ENCODE measurements at regions not wholly inside any gene's neighbourhood (a gene's known extent, or its start where the extent isn't known, plus 50 kb on each side); places are given as distances from the start of the nearest gene placed in this dataset.

- DNase-seq = no peak
Measured at GRCh38 chr9:107721705-107722245, 232.2 kb upstream of the KLF4 start.

- DNase-seq = no peak
Measured at GRCh38 chr9:107720501-107720900, 230.9 kb upstream of the KLF4 start.

- DNase-seq = no peak
Measured at GRCh38 chr9:107717529-107718314, 228.2 kb upstream of the KLF4 start.

- DNase-seq = no peak
Measured at GRCh38 chr9:107715740-107716139, 226.2 kb upstream of the KLF4 start.

- no peak for DNase-seq
Measured at GRCh38 chr9:107713470-107713869, 223.9 kb upstream of the KLF4 start.

- no peak for DNase-seq
Measured at GRCh38 chr9:107712390-107712789, 222.8 kb upstream of the KLF4 start.

GRCh38 chr9:107711542-107711941 lies 222.0 kb upstream of the KLF4 start:
- DNase-seq = no peak

GRCh38 chr9:107710953-107711352 lies 221.4 kb upstream of the KLF4 start:
- no peak for DNase-seq

- no peak for DNase-seq
Measured at GRCh38 chr9:107710546-107710945, 221.0 kb upstream of the KLF4 start.

- no peak for DNase-seq
Measured at GRCh38 chr9:107708791-107709190, 219.2 kb upstream of the KLF4 start.

- no peak for DNase-seq
Measured at GRCh38 chr9:107707915-107708441, 218.4 kb upstream of the KLF4 start.

- no peak for DNase-seq
Measured at GRCh38 chr9:107707428-107707837, 217.9 kb upstream of the KLF4 start.

- no peak for DNase-seq
Measured at GRCh38 chr9:107706701-107707427, 217.3 kb upstream of the KLF4 start.

GRCh38 chr9:107705521-107705920 lies 216.0 kb upstream of the KLF4 start:
- DNase-seq = no peak

- no peak for DNase-seq
Measured at GRCh38 chr9:107704774-107705173, 215.2 kb upstream of the KLF4 start.

GRCh38 chr9:107703651-107704050 lies 214.1 kb upstream of the KLF4 start:
- no peak for DNase-seq

GRCh38 chr9:107700847-107701246 lies 211.3 kb upstream of the KLF4 start:
- no peak for DNase-seq

GRCh38 chr9:107699231-107699630 lies 209.7 kb upstream of the KLF4 start:
- DNase-seq = no peak

GRCh38 chr9:107698779-107699178 lies 209.2 kb upstream of the KLF4 start:
- DNase-seq = peak; percentile 16

GRCh38 chr9:107696302-107696701 lies 206.7 kb upstream of the KLF4 start:
- no peak for DNase-seq

GRCh38 chr9:107694390-107694789 lies 204.8 kb upstream of the KLF4 start:
- DNase-seq = no peak

GRCh38 chr9:107693625-107694326 lies 204.2 kb upstream of the KLF4 start:
- DNase-seq = no peak

GRCh38 chr9:107691664-107692063 lies 202.1 kb upstream of the KLF4 start:
- no peak for DNase-seq
